ENCODE measurements at regions not wholly inside any gene's neighbourhood (a gene's known extent, or its start where the extent isn't known, plus 50 kb on each side); places are given as distances from the start of the nearest gene placed in this dataset.

- TF ChIP-seq, protein P1, sequence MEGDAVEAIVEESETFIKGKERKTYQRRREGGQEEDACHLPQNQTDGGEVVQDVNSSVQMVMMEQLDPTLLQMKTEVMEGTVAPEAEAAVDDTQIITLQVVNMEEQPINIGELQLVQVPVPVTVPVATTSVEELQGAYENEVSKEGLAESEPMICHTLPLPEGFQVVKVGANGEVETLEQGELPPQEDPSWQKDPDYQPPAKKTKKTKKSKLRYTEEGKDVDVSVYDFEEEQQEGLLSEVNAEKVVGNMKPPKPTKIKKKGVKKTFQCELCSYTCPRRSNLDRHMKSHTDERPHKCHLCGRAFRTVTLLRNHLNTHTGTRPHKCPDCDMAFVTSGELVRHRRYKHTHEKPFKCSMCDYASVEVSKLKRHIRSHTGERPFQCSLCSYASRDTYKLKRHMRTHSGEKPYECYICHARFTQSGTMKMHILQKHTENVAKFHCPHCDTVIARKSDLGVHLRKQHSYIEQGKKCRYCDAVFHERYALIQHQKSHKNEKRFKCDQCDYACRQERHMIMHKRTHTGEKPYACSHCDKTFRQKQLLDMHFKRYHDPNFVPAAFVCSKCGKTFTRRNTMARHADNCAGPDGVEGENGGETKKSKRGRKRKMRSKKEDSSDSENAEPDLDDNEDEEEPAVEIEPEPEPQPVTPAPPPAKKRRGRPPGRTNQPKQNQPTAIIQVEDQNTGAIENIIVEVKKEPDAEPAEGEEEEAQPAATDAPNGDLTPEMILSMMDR (IDR thresholded peaks at IDR 0.05): no peak
- H3K79me2 ChIP-seq: no peaks in the 10 kb centered on the region
- no peak overlapping the region for H3K4me2 ChIP-seq (ENCODE audit: low read length)
- H3K36me3 ChIP-seq (ENCODE audit: control insufficient read depth, insufficient read depth, low read length): no peaks in the 10 kb centered on the region
- no peaks in the 10 kb centered on the region for H3K27me3 ChIP-seq (ENCODE audit: control insufficient read depth, insufficient read depth, low read length)
- H3K27ac ChIP-seq: no peak overlapping the region
- no peak overlapping the region for H3K9ac ChIP-seq
- H3K4me3 ChIP-seq (ENCODE audit: low read depth, low read length): no peak overlapping the region
- H2AFZ ChIP-seq: no peak overlapping the region
- H3K9me3 ChIP-seq (ENCODE audit: control insufficient read depth, low read length): no peaks in the 10 kb centered on the region
- no peaks in the 10 kb centered on the region for H3K4me1 ChIP-seq
Measured at GRCh38 chr6:44679438-44680201, 292.1 kb downstream of the CDC5L start.

DNA sequence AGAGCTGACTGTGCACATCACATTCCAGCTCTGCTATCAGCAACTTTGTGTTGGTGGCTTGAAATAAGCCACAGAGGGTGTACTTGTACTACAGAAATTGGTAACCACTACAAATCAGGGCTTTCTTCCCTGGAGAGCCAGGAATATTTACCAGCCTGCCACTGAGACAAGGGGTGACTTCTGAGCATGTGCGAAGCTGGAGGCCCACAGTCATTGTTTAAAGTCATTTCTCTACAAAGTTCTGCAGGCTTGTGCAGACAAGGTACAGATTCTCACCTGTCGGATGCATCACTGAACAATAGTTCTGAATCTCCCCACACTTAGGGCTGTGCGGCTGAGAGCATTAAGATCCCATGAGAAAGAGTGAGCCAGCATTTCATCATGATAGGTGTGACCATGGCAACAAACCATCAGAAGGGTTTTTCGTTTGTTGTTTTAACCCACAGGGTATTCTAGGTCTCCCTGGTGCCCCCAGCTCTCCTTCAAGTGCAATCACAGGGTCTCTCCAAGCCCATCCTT, 292.8 kb downstream of the CDC5L start:
- TF ChIP-seq, protein P1 (IDR thresholded peaks at IDR 0.05): no peak
- Histone ChIP-seq H3K9ac (no peak overlapping the region), H3K27ac (no peak overlapping the region), H3K79me2 (no peaks in the 10 kb centered on the region), H3K4me2 (ENCODE audit: low read length) (no peak overlapping the region), H2AFZ (no peak overlapping the region), H3K4me1 (no peaks in the 10 kb centered on the region), H3K27me3 (ENCODE audit: control insufficient read depth, insufficient read depth, low read length) (no peaks in the 10 kb centered on the region), H3K9me3 (ENCODE audit: control insufficient read depth, low read length) (no peaks in the 10 kb centered on the region), H3K36me3 (ENCODE audit: control insufficient read depth, insufficient read depth, low read length) (no peaks in the 10 kb centered on the region), H3K4me3 (ENCODE audit: low read depth, low read length) (no peak overlapping the region)

GRCh38 chr6:44681761-44682160, 294.3 kb downstream of the CDC5L start:
- TF ChIP-seq, protein P1 (IDR thresholded peaks at IDR 0.05): no peak
- no peak overlapping the region for H3K4me3 ChIP-seq (ENCODE audit: low read depth, low read length)

DNA sequence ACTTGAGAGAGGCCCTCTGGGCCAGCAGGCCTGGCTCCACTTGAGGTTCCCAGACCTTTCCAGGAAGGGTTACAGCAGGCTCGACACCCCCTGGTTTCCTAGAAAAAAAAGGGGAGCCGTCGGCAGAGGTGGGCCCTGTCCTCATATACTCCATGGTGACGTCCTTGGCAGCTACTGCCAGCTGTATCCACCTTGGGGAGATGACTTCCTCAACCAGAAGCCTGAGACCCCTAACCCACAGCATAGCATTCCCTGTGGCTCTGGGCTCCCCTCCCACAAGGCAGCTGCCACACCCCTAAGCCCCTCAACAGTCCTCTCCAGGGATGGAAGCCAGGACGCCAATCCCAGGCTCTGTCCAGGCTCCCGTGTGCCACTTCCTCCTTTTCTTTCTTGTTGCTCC, 294.8 kb downstream of the CDC5L start:
- Histone ChIP-seq H3K9me3 (ENCODE audit: control insufficient read depth, low read length) (no peaks in the 10 kb centered on the region), H3K4me1 (no peaks in the 10 kb centered on the region), H3K27ac (no peak overlapping the region), H3K27me3 (ENCODE audit: control insufficient read depth, insufficient read depth, low read length) (no peaks in the 10 kb centered on the region), H3K4me3 (ENCODE audit: low read depth, low read length) (no peak overlapping the region), H3K36me3 (ENCODE audit: control insufficient read depth, insufficient read depth, low read length) (no peaks in the 10 kb centered on the region), H3K9ac (no peak overlapping the region), H3K4me2 (ENCODE audit: low read length) (no peak overlapping the region), H3K79me2 (no peaks in the 10 kb centered on the region), H2AFZ (no peak overlapping the region)
- TF ChIP-seq, protein P1 (IDR thresholded peaks at IDR 0.05): no peak

More at GRCh38 chr6:44681761-44682160, 294.3 kb downstream of the CDC5L start:
- Histone ChIP-seq H3K9me3 (ENCODE audit: control insufficient read depth, low read length) (no peaks in the 10 kb centered on the region), H3K36me3 (ENCODE audit: control insufficient read depth, insufficient read depth, low read length) (no peaks in the 10 kb centered on the region), H3K79me2 (no peaks in the 10 kb centered on the region), H3K27ac (no peak overlapping the region), H3K4me1 (no peaks in the 10 kb centered on the region), H3K27me3 (ENCODE audit: control insufficient read depth, insufficient read depth, low read length) (no peaks in the 10 kb centered on the region), H2AFZ (no peak overlapping the region), H3K4me2 (ENCODE audit: low read length) (no peak overlapping the region), H3K9ac (no peak overlapping the region)
